ENCODE measurements at regions not wholly inside any gene's neighbourhood (a gene's known extent, or its start where the extent isn't known, plus 50 kb on each side); places are given as distances from the start of the nearest gene placed in this dataset.

GRCh38 chr18:44586782-44587524 is 93.7 kb upstream of the SETBP1 start:
- TF ChIP-seq CTCF (IDR thresholded peaks at IDR 0.05; ENCODE audit: extremely low read depth, missing control alignments), result no peak
- DNase-seq (ENCODE audit: low spot score), result no peak

- DNase-seq (ENCODE audit: low spot score), result no peak
- TF ChIP-seq CTCF (IDR thresholded peaks at IDR 0.05; ENCODE audit: extremely low read depth, missing control alignments), result no peak
Measured at GRCh38 chr18:44588508-44588907, 92.2 kb upstream of the SETBP1 start.

- DNase-seq (ENCODE audit: low spot score), result no peak
- no peak for TF ChIP-seq CTCF (IDR thresholded peaks at IDR 0.05; ENCODE audit: extremely low read depth, missing control alignments)
Measured at GRCh38 chr18:44589693-44590355, 90.9 kb upstream of the SETBP1 start.

- no peak for DNase-seq (ENCODE audit: low spot score)
- no peak for TF ChIP-seq CTCF (IDR thresholded peaks at IDR 0.05; ENCODE audit: extremely low read depth, missing control alignments)
Measured at GRCh38 chr18:44590956-44591670, 89.6 kb upstream of the SETBP1 start.

GRCh38 chr18:44592639-44593038 is 88.0 kb upstream of the SETBP1 start:
- no peak for DNase-seq (ENCODE audit: low spot score)
- TF ChIP-seq CTCF (IDR thresholded peaks at IDR 0.05; ENCODE audit: extremely low read depth, missing control alignments), result no peak

GRCh38 chr18:44594799-44595467 is 85.8 kb upstream of the SETBP1 start:
- no peak for TF ChIP-seq CTCF (IDR thresholded peaks at IDR 0.05; ENCODE audit: extremely low read depth, missing control alignments)
- no peak for DNase-seq (ENCODE audit: low spot score)
